ENCODE measurements at regions not wholly inside any gene's neighbourhood (a gene's known extent, or its start where the extent isn't known, plus 50 kb on each side); places are given as distances from the start of the nearest gene placed in this dataset.

- no peak for TF ChIP-seq CTCF (IDR thresholded peaks at IDR 0.05; ENCODE audit: low read length)
- TF ChIP-seq EZH2 (optimal IDR thresholded peaks at IDR 0.05; ENCODE audit: low read depth, low read length), result no peak
Measured at GRCh38 chr4:152103181-152103901, 342.5 kb upstream of the GATB start.
